ENCODE measurements at regions not wholly inside any gene's neighbourhood (a gene's known extent, or its start where the extent isn't known, plus 50 kb on each side); places are given as distances from the start of the nearest gene placed in this dataset.

DNA sequence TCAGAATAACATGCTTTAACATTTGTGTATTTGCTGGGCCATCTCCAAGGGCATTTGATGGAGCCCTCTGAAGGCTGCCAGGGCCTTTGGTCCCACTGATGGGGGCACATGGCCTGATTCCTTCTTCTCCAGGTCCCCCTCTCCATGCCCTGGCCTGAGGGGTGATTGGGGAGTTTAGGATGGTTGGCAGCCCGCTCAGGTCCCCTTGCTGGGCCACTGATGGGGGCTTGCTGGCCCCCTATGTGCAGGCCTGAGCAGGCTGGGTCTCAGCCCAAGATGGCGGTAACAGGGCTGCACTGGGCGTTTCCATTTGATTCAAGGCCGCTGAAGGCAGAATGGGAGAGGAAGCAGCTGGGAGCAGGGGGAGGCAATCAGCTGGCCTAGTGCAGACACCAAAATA is 113.7 kb upstream of the NECTIN1 start:
- peaks cover 2 to 8% (median 5%) of the 10 kb centered on the region in 7 donors for H3K9me3 Mint-ChIP-seq
- TF ChIP-seq, protein P1, sequence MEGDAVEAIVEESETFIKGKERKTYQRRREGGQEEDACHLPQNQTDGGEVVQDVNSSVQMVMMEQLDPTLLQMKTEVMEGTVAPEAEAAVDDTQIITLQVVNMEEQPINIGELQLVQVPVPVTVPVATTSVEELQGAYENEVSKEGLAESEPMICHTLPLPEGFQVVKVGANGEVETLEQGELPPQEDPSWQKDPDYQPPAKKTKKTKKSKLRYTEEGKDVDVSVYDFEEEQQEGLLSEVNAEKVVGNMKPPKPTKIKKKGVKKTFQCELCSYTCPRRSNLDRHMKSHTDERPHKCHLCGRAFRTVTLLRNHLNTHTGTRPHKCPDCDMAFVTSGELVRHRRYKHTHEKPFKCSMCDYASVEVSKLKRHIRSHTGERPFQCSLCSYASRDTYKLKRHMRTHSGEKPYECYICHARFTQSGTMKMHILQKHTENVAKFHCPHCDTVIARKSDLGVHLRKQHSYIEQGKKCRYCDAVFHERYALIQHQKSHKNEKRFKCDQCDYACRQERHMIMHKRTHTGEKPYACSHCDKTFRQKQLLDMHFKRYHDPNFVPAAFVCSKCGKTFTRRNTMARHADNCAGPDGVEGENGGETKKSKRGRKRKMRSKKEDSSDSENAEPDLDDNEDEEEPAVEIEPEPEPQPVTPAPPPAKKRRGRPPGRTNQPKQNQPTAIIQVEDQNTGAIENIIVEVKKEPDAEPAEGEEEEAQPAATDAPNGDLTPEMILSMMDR (IDR thresholded peaks at IDR 0.05) = no peak
- no peaks in the 10 kb centered on the region for H3K4me1 Mint-ChIP-seq
- H2AFZ ChIP-seq (ENCODE audit: insufficient read depth, low read depth, low read length, poor library complexity, severe bottlenecking) = no peak overlapping the region
- H4K20me1 ChIP-seq (ENCODE audit: insufficient read depth, low read length) = no peaks in the 10 kb centered on the region
- no peak overlapping the region for H3K9ac ChIP-seq (ENCODE audit: insufficient read depth, low read length, poor library complexity, severe bottlenecking)
- H3K36me3 Mint-ChIP-seq = no peaks in the 10 kb centered on the region
- DNase-seq = no peak
- WGBS (ENCODE audit: insufficient coverage) = 57% methylated on average over 3 of the region's 4 CpGs
- H3K27me3 Mint-ChIP-seq (ENCODE audit: low read depth in 3 of 3) = peaks cover 5 to 21% (median 20%) of the 10 kb centered on the region in 3 donors
- H3K79me2 ChIP-seq (ENCODE audit: insufficient read depth, low read length) = no peaks in the 10 kb centered on the region
- H3K9me3 ChIP-seq (replicated peaks in 1 of 2; ENCODE audit: control insufficient read depth in 1 of 2, insufficient read depth in 1 of 2, low read length in 2 of 2) = peaks cover 6 to 10% of the 10 kb centered on the region in 2 donors
- no peaks in the 10 kb centered on the region for H3K27me3 ChIP-seq (ENCODE audit: control insufficient read depth in 2 of 2, insufficient read depth in 2 of 2, low read length in 2 of 2)
- intact Hi-C loops (cut with micrococcal nuclease) = no loop called here
- no peaks in the 10 kb centered on the region for H3K4me1 ChIP-seq (ENCODE audit: control insufficient read depth in 1 of 2, insufficient read depth in 2 of 2, low read length in 2 of 2)
- H3K27ac Mint-ChIP-seq = no peak overlapping the region
- H3K4me2 ChIP-seq (replicated peaks; ENCODE audit: extremely low read depth, low read length, poor library complexity, severe bottlenecking) = no peak overlapping the region
- no peak overlapping the region for H3K4me3 ChIP-seq (replicated peaks in 1 of 3; ENCODE audit: low read depth in 2 of 3, low read length in 3 of 3)
- no peaks in the 10 kb centered on the region for H3K36me3 ChIP-seq (replicated peaks in 1 of 2; ENCODE audit: control insufficient read depth in 1 of 2, insufficient read depth in 2 of 2, low read length in 2 of 2)
- no peak overlapping the region for H3K4me3 Mint-ChIP-seq
- no peak overlapping the region for H3K27ac ChIP-seq (ENCODE audit: low read depth in 1 of 2, low read length in 2 of 2)

DNA sequence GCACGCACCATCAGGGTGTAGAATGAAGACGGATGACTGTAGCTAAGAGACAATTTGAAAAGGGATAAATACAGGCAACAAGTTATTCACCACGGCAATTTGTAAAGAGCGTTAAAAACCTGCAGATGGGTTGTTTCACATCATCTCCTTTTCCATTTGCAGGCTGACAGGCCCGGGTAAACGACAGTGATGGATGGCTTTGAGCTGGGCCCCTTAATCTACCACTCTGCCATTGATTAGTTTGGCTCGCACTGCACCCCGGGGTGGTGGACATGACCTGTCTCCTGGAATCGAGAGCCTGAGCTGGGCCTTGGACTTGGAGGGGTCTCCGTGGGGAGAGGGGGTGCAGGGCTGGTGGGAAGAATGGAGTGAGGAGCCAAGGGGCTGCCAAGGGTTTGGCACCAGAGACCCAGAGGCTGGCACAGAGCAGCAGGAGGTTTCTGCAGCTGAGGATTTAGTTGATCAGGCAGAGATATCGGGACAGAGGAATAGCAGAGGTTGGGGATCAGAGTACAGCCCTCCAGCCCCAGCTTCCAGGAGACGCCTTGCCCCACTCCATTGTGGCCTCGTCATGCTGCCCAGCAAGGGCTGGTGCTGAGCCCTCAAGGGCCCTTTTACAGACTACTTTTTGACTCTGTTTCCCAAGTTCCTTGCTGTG is 110.6 kb upstream of the NECTIN1 start:
- no peak overlapping the region for H3K4me3 ChIP-seq (replicated peaks in 1 of 3; ENCODE audit: low read depth in 2 of 3, low read length in 3 of 3)
- H3K4me3 Mint-ChIP-seq = peak overlapping the region in 1 of 2 donors; percentile 53

More for the DNA sequence above, 110.6 kb upstream of the NECTIN1 start:
- Histone ChIP-seq H3K9ac (ENCODE audit: insufficient read depth, low read length, poor library complexity, severe bottlenecking) (no peak overlapping the region), H2AFZ (ENCODE audit: insufficient read depth, low read depth, low read length, poor library complexity, severe bottlenecking) (no peak overlapping the region), H3K27me3 (ENCODE audit: control insufficient read depth in 2 of 2, insufficient read depth in 2 of 2, low read length in 2 of 2) (no peaks in the 10 kb centered on the region), H3K36me3 (replicated peaks in 1 of 2; ENCODE audit: control insufficient read depth in 1 of 2, insufficient read depth in 2 of 2, low read length in 2 of 2) (no peaks in the 10 kb centered on the region), H3K27ac (ENCODE audit: low read depth in 1 of 2, low read length in 2 of 2) (no peak overlapping the region), H3K9me3 (replicated peaks in 1 of 2; ENCODE audit: control insufficient read depth in 1 of 2, insufficient read depth in 1 of 2, low read length in 2 of 2) (no peaks in the 10 kb centered on the region), H3K4me2 (replicated peaks; ENCODE audit: extremely low read depth, low read length, poor library complexity, severe bottlenecking) (no peak overlapping the region), H4K20me1 (ENCODE audit: insufficient read depth, low read length) (no peaks in the 10 kb centered on the region), H3K79me2 (ENCODE audit: insufficient read depth, low read length) (no peaks in the 10 kb centered on the region), H3K4me1 (ENCODE audit: control insufficient read depth in 1 of 2, insufficient read depth in 2 of 2, low read length in 2 of 2) (no peaks in the 10 kb centered on the region)
- Mint-ChIP-seq H3K27me3 (ENCODE audit: low read depth in 3 of 3) (peaks cover 5 to 24% (median 14%) of the 10 kb centered on the region in 3 donors), H3K27ac (no peak overlapping the region), H3K36me3 (no peaks in the 10 kb centered on the region), H3K9me3 (peaks cover 0 to 2% (median 0%) of the 10 kb centered on the region in 7 donors), H3K4me1 (no peaks in the 10 kb centered on the region)
- TF ChIP-seq, protein P1 (IDR thresholded peaks at IDR 0.05) = no peak
- intact Hi-C loops (cut with micrococcal nuclease) = no loop called here
- WGBS (ENCODE audit: insufficient coverage) = 41% methylated on average over 8 of the region's 13 CpGs
- DNase-seq = no peak
